IPS-NIHi11 (cell line): ENCODE measurements at regions not wholly inside any gene's neighbourhood (a gene's known extent, or its start where the extent isn't known, plus 50 kb on each side); places are given as distances from the start of the nearest gene placed in this dataset.
A peak's percentile ranks its signal among the peaks of the same experiment; 100 is the strongest.

ENCODE experiments used
- DNase-seq: peaks from one replicate; pipeline ENCODE4 v3.0.0; 2012; ENCODE audit warnings: mixed read lengths, low spot score

DNA sequence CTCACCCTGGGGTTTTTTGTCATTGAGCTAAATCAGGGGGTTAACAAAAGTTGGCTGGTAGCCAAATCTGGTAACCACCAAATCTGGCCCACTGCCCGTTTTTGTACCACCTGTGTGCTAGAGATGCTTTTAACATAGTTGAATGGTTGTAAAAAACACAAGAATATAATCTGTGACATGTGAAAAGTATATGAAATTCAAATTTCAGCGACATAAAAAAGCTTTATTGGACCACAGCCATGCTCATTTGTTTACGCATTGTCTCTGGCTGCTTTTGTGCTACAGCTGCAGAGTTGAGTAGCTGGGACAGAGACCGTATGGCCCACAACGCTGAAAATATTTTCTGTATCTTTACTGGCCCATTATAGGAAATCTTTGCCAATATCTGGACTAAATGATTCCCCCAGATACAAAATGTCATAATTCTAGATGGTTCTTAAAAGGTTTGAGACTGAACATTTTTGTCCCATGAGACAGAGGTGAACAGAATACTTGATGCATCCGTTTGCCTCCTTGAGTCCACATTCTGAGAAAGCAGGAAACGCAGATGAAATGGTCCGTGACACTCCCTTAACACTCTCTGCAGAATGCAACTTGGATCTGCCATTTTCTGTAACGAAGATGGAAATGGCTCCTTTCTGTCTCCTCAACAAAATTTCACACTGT, 120.9 kb upstream of the PDZRN3 start:
- DNase-seq, result no peak

DNA sequence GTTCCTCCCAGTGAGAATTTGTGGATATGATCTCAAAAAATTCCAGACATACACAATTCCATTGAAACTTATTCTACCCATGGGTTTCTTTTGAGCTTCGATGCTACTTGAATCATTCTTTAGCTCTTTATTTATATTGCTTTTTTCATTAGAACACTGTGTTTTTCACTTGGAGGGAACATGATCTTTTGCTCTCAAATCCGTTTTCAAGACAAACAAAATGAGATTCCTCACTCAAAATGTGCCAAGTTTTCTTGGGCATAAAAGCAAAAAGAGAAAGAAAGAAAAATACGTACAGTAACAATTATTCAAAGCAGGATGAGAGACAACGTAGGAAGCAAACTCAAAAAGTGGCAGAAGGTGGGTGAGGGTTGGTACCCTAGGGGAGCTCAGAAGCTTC, 118.8 kb upstream of the PDZRN3 start:
- no peak for DNase-seq

- no peak for DNase-seq
These were observed 115.2 kb upstream of the PDZRN3 start for GRCh38 chr3:73739791-73740453.

- DNase-seq, result no peak
These were observed 114.0 kb upstream of the PDZRN3 start for GRCh38 chr3:73738711-73739110.

GRCh38 chr3:73734211-73735089, 109.7 kb upstream of the PDZRN3 start:
- DNase-seq, result no peak

DNA sequence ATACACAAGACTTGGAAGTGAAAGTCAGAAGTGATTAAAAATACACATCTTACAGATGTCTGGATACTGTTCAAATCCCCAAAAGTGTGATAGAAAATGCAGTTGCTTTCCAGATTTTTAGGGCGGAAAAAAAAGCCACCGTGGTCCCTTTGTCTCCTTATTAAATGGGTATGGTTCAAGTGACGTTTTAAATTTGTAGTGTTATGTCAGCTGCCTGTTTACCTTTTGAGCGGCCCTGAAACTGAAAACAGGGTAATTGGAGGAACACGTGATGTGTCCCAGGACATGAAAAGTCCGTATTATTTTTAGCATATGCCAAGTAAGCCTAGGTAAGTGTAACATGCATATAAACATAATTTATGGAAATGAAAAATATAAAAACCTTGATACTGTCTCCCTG, 109.0 kb upstream of the PDZRN3 start:
- no peak for DNase-seq

DNA sequence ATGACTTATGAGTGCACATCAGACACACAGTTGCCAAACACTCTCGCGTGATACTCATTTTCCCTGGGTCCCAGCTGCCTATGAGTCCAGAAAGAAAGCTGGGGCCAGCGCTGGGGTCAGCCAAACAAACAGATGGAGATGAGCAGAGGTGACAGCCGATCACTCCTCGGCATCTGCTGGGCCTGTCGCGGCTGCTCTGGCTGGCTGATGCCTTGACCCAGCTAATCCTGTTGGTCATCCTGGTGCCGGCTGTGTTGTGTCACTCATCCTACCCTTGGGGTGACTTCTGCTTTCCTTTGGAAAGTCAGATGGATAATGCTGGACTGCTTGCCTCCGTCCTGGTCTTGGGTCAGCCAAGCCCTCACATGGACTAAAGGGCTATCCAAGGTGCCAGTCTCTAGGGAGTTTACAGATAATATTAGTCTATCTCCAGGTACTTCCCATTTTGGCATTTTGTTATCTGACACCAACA, 105.3 kb upstream of the PDZRN3 start:
- DNase-seq, result no peak

GRCh38 chr3:73727854-73728253, 103.1 kb upstream of the PDZRN3 start:
- no peak for DNase-seq

GRCh38 chr3:73727117-73727821, 102.5 kb upstream of the PDZRN3 start:
- peak; percentile 14 for DNase-seq

- DNase-seq, result no peak
These were observed 98.9 kb upstream of the PDZRN3 start for GRCh38 chr3:73723596-73723995.

- no peak for DNase-seq
These were observed 95.1 kb upstream of the PDZRN3 start for GRCh38 chr3:73719861-73720260.

- DNase-seq, result no peak
These were observed 94.7 kb upstream of the PDZRN3 start for GRCh38 chr3:73719413-73719851.

DNA sequence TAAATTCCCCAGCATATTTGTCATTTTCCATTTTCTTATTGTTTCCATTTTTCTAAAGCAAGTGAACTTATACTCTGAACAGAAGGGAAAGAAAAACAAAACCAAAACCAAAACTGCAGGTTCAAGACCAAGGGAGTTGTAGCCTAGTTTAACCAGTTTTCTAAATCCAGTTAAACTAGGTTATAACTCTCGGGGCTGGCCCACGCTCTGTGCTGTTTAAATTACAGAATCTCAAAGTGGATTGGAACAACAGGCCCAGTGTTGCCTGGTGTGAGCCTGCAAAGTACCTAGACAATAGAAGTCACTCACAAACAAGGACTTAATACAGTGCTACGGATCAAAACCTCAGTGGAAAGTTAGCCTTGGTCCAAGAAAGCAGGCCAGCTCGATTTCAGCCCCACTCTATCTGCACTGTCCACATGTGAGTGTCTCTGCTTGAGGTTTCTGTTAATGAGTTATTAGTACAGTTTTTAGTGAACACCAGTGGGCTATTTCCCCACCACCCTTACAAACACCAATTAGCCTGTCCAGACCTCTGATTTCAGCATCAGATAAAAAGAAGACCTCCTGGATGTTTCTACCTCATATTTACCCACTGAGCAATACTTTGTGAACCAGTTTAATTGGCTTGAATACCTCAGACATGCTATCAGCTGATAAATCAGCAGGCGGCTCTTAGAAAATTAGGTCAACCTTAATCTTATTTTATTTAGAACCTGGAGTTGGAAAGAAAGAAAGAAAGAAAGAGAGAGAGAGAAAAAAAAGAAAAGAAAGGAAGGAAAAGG, 93.8 kb upstream of the PDZRN3 start:
- no peak for DNase-seq

GRCh38 chr3:73716418-73716817, 91.7 kb upstream of the PDZRN3 start:
- no peak for DNase-seq

DNA sequence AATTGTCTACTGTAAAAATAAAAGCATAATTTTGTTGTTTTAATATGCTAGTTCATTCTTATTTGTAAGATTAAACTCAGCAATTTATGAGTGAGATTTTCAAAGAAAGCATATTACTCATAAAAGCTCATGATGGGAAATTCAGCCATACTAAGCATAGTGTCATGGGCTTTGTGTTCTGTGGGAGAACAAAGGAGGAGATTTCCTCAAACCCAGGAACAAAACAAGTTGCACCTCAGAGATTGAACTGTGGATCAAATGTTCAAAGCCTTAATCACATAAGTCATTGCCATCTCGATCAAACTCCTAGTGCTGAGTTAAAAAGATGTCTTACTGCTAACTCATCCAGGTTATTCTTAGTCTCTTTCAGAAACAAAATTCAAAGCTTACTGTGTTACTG, 85.6 kb upstream of the PDZRN3 start:
- DNase-seq, result no peak

GRCh38 chr3:73709712-73710111, 85.0 kb upstream of the PDZRN3 start:
- DNase-seq, result no peak

GRCh38 chr3:73708956-73709355, 84.2 kb upstream of the PDZRN3 start:
- DNase-seq, result no peak

- DNase-seq, result no peak
These were observed 83.0 kb upstream of the PDZRN3 start for GRCh38 chr3:73707772-73708171.

DNA sequence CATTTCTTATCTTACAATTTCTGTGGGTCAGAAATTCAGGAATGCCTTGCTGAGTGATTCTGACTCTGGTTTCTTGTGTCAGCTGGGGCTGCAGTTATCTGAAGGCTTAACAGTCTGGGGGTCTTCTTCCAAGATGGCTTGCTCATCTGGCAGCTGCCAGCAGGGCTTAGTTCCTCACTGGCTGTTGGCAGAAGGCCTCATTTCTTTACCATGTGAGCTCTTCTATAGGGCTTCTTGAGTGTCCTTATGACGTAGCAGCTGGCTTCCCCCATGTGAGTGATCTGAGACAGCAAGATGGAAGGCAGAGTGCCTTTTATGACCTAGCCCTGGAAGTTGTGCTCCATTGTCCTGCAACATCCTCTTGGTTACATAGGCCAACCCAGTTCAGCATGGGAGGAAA, 82.0 kb upstream of the PDZRN3 start:
- no peak for DNase-seq

GRCh38 chr3:73705792-73706191, 81.1 kb upstream of the PDZRN3 start:
- DNase-seq, result no peak

- no peak for DNase-seq
These were observed 74.6 kb upstream of the PDZRN3 start for GRCh38 chr3:73699327-73699726.
